ENCODE measurements at regions not wholly inside any gene's neighbourhood (a gene's known extent, or its start where the extent isn't known, plus 50 kb on each side); places are given as distances from the start of the nearest gene placed in this dataset.

DNA sequence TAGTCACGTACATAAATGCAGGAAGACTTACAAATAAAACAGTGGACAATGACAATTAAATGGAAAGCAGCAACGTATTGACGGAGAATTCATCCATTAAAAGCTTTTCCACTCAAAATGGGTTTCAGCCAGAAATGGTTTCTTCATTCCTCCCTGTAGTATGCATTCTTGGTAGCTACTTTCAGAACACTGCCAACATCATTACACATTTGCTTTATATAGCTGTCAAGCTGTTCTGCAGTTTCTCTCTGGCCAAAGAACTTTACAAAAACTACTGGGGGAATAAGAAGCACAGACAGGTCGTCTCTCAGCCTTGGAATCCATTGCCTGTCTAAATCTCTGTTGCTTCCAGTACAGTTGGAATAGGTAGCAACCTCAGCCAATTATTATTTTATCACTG, 84.1 kb upstream of the NCKAP5 start:
- TF ChIP-seq, protein P1, sequence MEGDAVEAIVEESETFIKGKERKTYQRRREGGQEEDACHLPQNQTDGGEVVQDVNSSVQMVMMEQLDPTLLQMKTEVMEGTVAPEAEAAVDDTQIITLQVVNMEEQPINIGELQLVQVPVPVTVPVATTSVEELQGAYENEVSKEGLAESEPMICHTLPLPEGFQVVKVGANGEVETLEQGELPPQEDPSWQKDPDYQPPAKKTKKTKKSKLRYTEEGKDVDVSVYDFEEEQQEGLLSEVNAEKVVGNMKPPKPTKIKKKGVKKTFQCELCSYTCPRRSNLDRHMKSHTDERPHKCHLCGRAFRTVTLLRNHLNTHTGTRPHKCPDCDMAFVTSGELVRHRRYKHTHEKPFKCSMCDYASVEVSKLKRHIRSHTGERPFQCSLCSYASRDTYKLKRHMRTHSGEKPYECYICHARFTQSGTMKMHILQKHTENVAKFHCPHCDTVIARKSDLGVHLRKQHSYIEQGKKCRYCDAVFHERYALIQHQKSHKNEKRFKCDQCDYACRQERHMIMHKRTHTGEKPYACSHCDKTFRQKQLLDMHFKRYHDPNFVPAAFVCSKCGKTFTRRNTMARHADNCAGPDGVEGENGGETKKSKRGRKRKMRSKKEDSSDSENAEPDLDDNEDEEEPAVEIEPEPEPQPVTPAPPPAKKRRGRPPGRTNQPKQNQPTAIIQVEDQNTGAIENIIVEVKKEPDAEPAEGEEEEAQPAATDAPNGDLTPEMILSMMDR (IDR thresholded peaks at IDR 0.05) = no peak
- Histone ChIP-seq H3K27ac (peak overlapping the region in 1 of 2 donors; percentile 16), H3K4me3 (peak overlapping the region; percentile 44)
- DNase-seq (ENCODE audit: low spot score) = no peak

DNA sequence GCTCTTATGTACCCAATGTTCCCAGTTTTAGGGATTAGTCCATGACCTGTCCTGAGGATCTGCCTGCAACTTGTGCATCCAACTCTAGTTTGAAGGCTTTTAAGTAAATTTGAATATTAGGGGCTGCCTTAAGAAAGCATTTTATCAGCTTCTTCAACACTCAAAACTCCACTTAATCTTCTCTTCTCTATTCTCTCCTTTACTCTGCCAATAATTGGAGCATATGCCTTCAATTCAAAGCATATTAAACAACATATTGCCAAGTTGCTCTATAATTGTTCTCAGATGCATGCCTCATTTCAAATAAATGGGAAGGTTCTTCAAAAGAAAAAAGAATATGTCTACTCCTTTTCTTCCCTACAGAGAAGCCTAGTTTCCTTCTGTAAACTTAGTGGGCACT, 84.8 kb upstream of the NCKAP5 start:
- TF ChIP-seq, protein P1 (IDR thresholded peaks at IDR 0.05) = no peak
- Histone ChIP-seq H3K27ac (no peak overlapping the region), H3K4me3 (no peak overlapping the region)
- no peak for DNase-seq (ENCODE audit: low spot score)

DNA sequence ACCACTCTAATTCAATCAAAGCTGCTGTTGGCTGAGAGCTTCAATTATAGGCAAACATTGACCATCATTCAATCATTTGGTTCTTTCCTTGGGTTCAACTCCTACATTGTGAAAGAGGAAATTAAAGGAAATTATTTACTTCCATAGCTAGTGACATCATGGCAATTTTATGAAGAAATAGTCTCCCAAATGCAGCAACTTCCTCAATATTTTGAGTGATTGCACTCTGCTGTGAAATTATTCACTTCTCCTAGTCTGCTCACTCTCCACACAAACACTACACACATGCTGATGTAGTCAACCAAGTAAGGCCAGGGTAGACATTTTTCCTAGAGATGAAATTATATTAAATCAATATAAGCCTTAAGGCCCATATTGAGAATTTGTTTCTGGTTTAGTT, 86.7 kb upstream of the NCKAP5 start:
- no peak for DNase-seq (ENCODE audit: low spot score)
- Histone ChIP-seq H3K4me3 (no peak overlapping the region), H3K27ac (no peak overlapping the region)
- TF ChIP-seq, protein P1 (IDR thresholded peaks at IDR 0.05) = no peak

DNA sequence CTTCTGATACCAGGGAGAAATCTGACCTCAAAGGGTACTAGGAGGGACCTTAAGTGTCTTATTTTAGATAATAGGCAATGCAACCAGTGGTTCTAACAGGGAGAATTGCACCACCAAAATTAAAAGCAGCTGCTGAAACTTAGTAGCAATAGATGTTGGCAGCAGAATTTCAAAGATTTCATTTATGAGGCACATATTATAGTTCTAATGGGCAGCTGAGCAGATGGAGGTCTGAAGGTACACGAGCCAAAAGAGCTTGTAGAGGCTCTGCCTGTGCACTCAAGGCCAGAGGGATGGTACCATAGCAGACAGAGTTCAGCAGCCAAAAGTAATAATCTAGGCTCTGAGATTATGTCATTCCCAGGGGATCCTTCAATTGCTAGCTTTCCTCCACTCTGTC, 87.3 kb upstream of the NCKAP5 start:
- H3K27ac ChIP-seq = no peak overlapping the region
- TF ChIP-seq, protein P1 (IDR thresholded peaks at IDR 0.05) = no peak
- DNase-seq (ENCODE audit: low spot score) = no peak
- no peak overlapping the region for H3K4me3 ChIP-seq

DNA sequence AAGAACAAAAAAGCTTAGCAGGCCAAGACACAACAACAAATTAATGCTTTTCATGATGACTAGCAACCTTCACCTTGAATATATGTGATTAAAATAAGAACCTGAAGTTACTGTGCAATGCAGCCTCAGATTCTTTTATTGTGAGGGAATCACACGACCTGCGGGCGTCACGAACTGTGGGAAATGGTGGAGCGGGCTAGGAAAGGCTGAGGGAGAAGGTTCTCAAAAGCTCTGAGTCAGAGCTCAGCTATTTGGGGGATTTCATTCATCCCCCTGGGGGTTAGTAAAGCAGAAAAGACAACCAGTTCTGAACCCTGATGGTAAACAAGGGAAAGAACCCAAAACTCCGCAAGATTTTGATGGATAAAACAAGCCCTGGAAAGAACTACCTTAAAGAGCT, 89.3 kb upstream of the NCKAP5 start:
- TF ChIP-seq, protein P1 (IDR thresholded peaks at IDR 0.05) = no peak
- Histone ChIP-seq H3K4me3 (no peak overlapping the region), H3K27ac (no peak overlapping the region)
- DNase-seq (ENCODE audit: low spot score) = no peak

DNA sequence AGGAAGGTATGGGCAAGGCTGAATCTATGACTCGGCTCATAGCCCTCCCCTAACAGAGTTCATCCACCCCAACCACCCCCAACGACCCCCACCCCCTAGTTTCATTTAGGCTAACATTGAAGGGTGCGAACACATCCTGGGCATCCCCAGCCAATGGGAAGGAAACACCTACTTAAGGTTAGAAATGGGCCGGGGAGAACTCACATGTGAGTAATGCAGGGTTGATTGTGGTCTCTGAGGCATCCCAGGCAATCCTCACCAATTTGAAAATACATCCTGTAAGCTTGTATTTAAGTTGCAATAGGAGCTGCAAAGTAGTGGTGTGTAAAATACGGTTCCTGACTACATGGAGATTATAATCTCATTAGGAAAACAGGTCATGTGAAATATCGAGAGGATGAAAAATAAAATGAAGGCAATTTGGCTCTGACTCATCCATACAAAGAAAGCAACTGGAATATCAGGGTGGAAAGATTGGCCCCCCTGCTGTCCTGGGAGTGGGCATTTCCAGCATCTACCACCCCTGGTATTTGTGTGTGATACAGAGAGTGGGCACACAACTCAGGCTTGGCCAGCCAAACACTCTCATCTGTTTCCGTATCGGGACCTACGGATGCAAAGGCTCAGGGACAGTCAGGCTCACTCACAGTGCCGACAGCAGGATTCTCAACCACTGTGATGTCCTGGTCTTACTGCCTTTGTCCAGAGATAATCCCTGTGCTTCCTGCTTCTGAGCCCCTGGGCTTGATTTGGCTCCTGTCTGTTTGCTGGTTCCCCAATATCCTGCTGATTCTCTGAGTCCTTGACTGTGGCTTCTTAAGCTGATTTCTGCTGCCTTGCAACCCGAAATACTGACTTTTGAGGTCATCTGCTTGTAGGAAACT, 90.0 kb upstream of the NCKAP5 start:
- TF ChIP-seq, protein P1 (IDR thresholded peaks at IDR 0.05) = no peak
- no peak overlapping the region for H3K4me3 ChIP-seq
- H3K27ac ChIP-seq = no peak overlapping the region
- no peak for DNase-seq (ENCODE audit: low spot score)

DNA sequence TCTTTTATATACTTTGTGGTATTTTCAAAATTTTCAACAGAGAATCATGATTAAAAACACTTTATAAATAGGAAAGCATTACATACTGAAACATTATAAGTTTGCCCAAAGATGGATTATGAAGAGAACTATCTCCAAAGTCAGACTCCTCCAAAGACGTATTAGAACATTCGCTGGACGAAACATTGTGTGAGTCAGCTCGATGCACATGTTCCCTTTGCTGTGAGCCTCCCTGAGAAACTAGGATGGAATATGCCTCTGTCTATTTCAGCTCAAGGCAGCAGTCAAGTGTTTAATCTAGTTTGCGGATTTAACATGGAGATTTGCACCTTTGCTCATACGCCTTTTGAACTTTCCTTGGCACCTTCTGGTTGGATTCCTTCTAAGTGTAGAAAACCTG, 92.2 kb upstream of the NCKAP5 start:
- H3K4me3 ChIP-seq = no peak overlapping the region
- H3K27ac ChIP-seq = no peak overlapping the region
- DNase-seq (ENCODE audit: low spot score) = no peak
- TF ChIP-seq, protein P1 (IDR thresholded peaks at IDR 0.05) = no peak

Data from coronary artery (tissue), 2 donors.